GM19468 (cell line): ENCODE measurements at regions not wholly inside any gene's neighbourhood (a gene's known extent, or its start where the extent isn't known, plus 50 kb on each side); places are given as distances from the start of the nearest gene placed in this dataset.
A peak's percentile ranks its signal among the peaks of the same experiment; 100 is the strongest.

ENCODE experiments used
- ATAC-seq: cut with Tn5 transposase; IDR thresholded peaks from one replicate; pipeline ENCODE4 v1.9.1; 2021; ENCODE audit warnings: mild to moderate bottlenecking, moderate library complexity, moderate number of reproducible peaks; ENCODE audit not compliant: unreplicated experiment; ENCODE audit errors: extremely low read depth

GRCh38 chr6:43986177-43986825 is 141.0 kb downstream of the MRPL14 start:
- no peak for ATAC-seq

GRCh38 chr6:43985329-43985728 is 141.9 kb downstream of the MRPL14 start:
- ATAC-seq = no peak

GRCh38 chr6:43984442-43985321 is 142.6 kb downstream of the MRPL14 start:
- ATAC-seq = no peak

GRCh38 chr6:43983632-43984031 is 143.6 kb downstream of the MRPL14 start:
- ATAC-seq = no peak

- ATAC-seq = no peak
These were observed 144.1 kb downstream of the MRPL14 start for GRCh38 chr6:43983191-43983590.

GRCh38 chr6:43982084-43982625 is 145.1 kb downstream of the MRPL14 start:
- no peak for ATAC-seq

- ATAC-seq = no peak
These were observed 145.8 kb downstream of the MRPL14 start for GRCh38 chr6:43981363-43981990.

- no peak for ATAC-seq
These were observed 147.1 kb downstream of the MRPL14 start for GRCh38 chr6:43980004-43980795.

GRCh38 chr6:43979525-43979924 is 147.7 kb downstream of the MRPL14 start:
- ATAC-seq = no peak

- no peak for ATAC-seq
These were observed 148.5 kb downstream of the MRPL14 start for GRCh38 chr6:43978473-43979346.

GRCh38 chr6:43977404-43978111 is 149.7 kb downstream of the MRPL14 start:
- ATAC-seq = peak; percentile 67

GRCh38 chr6:43976706-43977403 is 150.4 kb downstream of the MRPL14 start:
- ATAC-seq = no peak

- no peak for ATAC-seq
These were observed 152.5 kb downstream of the MRPL14 start for GRCh38 chr6:43974643-43975230.

GRCh38 chr6:43973357-43973756 is 153.9 kb downstream of the MRPL14 start:
- no peak for ATAC-seq

GRCh38 chr6:43972913-43973300 is 154.3 kb downstream of the MRPL14 start:
- ATAC-seq = no peak

GRCh38 chr6:43972179-43972912 is 154.9 kb downstream of the MRPL14 start:
- ATAC-seq = no peak

- no peak for ATAC-seq
These were observed 155.5 kb downstream of the MRPL14 start for GRCh38 chr6:43971776-43972126.
